Activated CD4-positive, alpha-beta T cell treated with anti-CD3 and anti-CD28 coated beads, Interleukin-2, amount 50 U/mL, for 24 hours (primary cell): ENCODE measurements at regions not wholly inside any gene's neighbourhood (a gene's known extent, or its start where the extent isn't known, plus 50 kb on each side); places are given as distances from the start of the nearest gene placed in this dataset.
"Not testable (repeated sequence)": the region's sequence is repeated elsewhere in the genome, so short reads cannot be mapped to it uniquely, and the experiment has no call there.

Experiments used
- DNase-seq, 2 donors: peaks; one replicate each; pipeline ENCODE4 v3.0.0-alpha.2; 2020; ENCODE audit warnings: low read depth in 1 of 2, low spot score in 1 of 2

DNA sequence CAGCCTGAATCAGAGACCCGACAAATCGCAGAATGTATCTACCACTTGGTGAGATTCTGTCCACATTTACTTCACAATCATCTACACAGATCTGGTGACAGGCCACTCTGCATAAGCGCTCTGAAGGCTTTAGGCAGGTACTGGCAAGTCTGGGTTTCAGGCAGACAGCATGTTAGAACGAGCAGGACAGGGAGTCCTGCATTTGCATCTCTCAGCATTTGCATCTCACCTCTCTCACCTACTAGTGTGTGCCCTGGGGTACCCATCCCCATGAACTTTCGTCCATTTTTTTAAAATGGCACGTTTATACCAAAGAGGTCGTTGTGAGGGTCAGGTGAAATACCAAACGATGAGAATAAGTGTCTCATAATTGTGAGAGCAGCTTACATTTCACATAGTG lies 108.2 kb downstream of the SPATA31A1 start:
- not testable (repeated sequence) for DNase-seq

GRCh38 chr9:39464122-39464777 lies 108.8 kb downstream of the SPATA31A1 start:
- DNase-seq: peak; percentile 51 to 67

DNA sequence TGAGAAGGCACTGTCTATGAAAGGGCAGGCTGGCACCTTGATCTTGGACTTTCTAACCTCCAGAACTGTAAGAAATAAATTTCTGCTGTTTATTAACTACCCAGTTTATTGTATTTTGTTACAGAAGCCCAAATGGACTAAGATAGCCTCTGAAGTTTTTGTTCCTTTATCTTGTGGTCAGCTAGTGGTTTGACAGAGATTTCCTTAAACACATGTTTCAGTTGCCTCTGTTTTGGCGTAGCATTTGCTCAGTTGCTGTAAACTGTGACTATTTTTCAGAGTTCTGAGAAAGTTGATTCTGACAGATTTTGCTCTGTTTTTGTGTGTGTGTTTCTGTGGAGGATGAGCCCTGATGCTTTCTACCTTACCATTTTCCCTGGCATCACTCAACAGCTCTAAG lies 119.0 kb downstream of the SPATA31A1 start:
- not testable (repeated sequence) for DNase-seq

GRCh38 chr9:39483073-39483472 lies 127.6 kb downstream of the SPATA31A1 start:
- DNase-seq: not testable (repeated sequence)

GRCh38 chr9:39483880-39484279 lies 128.4 kb downstream of the SPATA31A1 start:
- DNase-seq: not testable (repeated sequence)

GRCh38 chr9:39484292-39484691 lies 128.8 kb downstream of the SPATA31A1 start:
- DNase-seq: not testable (repeated sequence)

GRCh38 chr9:39487477-39487876 lies 132.0 kb downstream of the SPATA31A1 start:
- not testable (repeated sequence) for DNase-seq

DNA sequence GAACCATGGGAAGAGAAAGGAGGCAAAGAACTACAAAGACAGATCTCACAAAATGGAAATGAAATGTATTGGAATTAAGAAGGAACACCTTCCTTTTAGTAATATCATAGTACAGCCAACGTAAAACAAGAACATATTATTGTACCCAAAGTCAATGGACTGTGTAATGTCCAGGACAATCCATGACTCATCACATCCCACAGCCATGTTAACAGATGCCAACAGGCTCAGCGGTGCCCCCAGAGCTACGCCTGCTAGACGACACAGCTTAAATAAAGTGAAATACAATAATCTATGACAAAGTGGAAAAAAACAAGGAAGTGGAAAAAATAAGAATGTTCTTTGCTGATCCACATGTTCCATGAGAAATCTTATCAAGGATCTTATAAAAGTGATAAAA lies 140.8 kb downstream of the SPATA31A1 start:
- DNase-seq: not testable (repeated sequence)

DNA sequence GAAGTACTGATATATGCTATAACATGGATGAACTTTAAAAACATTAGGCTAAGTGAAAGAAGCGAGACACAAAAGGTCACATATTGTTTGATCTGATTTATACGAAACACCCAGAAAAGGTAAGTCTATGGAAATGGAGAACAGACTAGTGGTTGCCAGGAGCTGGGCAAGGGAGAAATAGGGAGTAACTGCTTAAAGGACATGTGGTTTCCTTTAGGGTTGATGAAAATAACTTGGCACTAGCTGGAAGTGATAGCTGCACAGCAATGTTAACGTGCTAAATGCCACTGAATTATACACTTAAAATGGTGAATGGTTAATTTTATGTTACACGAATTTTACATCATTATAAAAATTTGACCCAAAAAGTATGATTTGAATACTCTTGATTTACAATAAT lies 147.7 kb downstream of the SPATA31A1 start:
- not testable (repeated sequence) for DNase-seq

DNA sequence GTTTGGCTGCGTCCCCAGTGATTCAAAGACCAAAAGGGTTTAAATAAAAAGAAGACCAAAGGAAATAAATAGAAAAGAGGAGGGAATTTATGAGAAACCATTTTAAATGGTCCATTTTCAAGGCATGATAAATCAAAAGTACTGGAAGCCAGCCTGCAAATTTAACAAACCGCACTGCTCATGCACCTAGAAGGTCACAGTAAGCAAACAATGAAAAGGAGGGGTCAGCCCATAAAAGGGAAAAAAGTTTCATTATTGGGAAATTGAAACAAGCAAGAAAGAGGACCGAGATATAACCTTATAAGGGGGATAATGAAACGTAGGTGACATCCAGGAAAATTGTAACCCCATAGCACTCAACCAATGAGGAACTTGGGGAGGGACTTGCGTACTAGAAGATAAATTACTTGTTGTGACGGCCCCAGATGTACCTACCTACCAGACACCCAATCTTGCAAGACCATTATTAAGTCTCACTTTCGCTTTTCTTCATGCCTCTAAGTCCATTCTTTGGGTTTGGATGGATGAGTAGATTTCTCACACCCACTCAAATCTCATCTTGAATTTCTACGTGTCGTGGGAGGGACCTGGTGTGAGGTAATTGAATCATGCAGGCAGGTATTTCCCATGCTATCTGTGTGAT lies 172.0 kb downstream of the SPATA31A1 start:
- DNase-seq: not testable (repeated sequence)

GRCh38 chr9:39532597-39532996 lies 177.1 kb downstream of the SPATA31A1 start:
- not testable (repeated sequence) for DNase-seq

- not testable (repeated sequence) for DNase-seq
These were observed 177.7 kb downstream of the SPATA31A1 start for GRCh38 chr9:39533001-39533762.

GRCh38 chr9:39533763-39534548 lies 178.5 kb downstream of the SPATA31A1 start:
- DNase-seq: not testable (repeated sequence)

DNA sequence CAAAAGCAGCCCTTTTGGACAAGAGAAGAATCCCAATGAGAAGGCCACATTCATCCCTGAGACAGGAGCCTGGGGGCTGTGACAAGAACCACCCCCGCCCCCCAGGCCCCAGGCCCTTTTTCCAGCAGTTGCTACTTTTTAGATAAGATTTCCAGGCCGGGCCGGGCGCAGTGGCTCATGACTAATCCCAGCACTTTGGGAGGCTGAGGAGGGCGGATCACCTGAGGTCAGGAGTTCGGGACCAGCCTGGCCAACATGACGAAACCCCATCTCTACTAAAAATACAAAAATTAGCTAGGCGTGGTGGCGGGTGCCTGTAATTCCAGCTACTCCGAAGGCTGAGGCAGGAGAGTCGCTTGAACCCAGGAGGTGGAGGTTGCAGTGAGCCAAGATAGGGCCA lies 179.4 kb downstream of the SPATA31A1 start:
- not testable (repeated sequence) for DNase-seq

GRCh38 chr9:39542157-39542556 lies 186.7 kb downstream of the SPATA31A1 start:
- not testable (repeated sequence) for DNase-seq

GRCh38 chr9:39545079-39545478 lies 189.6 kb downstream of the SPATA31A1 start:
- not testable (repeated sequence) for DNase-seq

DNA sequence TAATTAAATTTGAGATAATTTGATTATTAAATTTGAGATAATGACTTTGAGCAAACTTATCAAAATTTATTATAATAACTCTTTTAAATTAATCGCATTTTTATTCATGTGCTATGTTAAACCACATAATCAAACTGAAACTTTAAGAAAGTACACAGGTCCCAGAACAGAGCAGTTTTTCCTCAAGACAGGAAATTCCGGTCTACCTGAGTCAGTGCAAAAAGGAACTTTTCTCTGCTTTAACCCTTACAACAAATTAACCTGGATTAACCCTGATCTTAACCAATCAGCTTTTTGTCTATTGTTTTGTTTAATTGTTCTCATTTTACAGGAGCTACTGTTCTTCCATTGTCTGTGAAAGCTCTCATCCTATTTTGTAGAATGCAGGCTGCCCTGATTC lies 195.1 kb downstream of the SPATA31A1 start:
- not testable (repeated sequence) for DNase-seq

- DNase-seq: not testable (repeated sequence)
These were observed 196.1 kb downstream of the SPATA31A1 start for GRCh38 chr9:39551544-39551943.

DNA sequence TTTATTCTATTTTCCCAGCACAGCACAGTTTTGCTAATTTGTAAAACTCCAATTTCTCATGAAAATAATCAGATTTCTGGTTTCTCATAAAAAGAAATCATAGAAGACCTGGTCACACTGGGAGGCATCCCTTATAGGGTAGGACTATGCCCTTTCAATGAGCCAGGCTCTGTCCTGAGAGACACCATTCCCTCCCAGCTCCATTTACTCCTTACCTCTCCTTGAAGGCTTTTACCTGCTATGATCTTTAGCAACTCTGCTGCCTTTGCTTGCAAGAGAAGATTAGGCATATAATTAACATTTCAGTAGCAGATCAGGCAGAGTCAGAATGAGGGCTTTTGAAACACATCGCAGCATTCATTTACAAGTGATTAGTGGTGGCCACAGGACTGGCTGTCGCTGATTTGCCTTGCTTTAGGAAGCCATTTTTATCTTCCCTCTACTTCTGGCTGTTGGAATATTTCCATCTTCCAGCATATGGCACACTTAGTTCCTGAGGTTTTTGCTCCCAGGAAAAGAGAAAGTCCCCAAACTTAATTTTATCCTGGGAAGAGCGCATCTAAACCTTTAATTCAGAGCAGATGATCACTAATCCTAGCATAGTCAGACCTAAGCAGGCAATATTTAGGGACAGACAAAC lies 196.9 kb downstream of the SPATA31A1 start:
- DNase-seq: not testable (repeated sequence)

DNA sequence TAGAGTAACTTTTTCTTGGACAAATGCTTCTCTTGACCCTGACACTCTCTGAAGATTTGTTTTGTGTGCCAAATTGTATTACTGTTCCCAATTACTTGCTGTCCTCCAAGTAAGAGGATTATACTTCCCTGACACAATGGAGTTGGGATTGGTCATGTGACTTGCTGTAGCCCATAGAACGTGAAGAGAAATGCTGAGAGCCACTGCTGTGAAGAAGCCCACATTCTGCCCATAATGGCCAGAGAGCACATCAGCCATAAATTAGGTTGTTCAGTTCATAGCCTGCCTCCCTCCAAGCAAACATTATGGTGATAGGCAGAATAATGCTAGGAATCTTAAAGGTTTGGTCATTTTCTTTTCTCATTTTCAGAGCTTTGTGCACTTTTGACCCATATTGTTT lies 198.9 kb downstream of the SPATA31A1 start:
- DNase-seq: not testable (repeated sequence)

- DNase-seq: not testable (repeated sequence)
These were observed 203.9 kb downstream of the SPATA31A1 start for GRCh38 chr9:39559384-39559783.
